ENCODE measurements at regions not wholly inside any gene's neighbourhood (a gene's known extent, or its start where the extent isn't known, plus 50 kb on each side); places are given as distances from the start of the nearest gene placed in this dataset.

DNA sequence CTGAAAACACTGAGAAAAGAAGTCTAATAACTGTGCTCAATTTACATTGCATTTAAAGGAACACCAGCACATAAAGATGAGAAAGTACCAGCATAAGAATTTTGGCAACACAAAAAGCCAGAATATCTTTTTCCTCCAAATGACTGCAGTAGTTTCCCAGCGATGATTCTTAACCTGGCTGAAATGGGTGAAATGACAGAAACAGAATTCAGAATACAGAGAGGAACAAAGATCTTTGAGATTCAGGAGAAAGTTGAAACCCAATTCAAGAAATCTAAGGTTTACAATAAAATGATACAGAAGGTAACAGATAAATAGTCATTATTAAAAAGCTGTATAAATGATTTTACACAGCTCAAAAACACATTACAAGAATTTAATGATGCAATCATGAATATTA is 197.0 kb upstream of the EYS start:
- TF ChIP-seq, protein P1, sequence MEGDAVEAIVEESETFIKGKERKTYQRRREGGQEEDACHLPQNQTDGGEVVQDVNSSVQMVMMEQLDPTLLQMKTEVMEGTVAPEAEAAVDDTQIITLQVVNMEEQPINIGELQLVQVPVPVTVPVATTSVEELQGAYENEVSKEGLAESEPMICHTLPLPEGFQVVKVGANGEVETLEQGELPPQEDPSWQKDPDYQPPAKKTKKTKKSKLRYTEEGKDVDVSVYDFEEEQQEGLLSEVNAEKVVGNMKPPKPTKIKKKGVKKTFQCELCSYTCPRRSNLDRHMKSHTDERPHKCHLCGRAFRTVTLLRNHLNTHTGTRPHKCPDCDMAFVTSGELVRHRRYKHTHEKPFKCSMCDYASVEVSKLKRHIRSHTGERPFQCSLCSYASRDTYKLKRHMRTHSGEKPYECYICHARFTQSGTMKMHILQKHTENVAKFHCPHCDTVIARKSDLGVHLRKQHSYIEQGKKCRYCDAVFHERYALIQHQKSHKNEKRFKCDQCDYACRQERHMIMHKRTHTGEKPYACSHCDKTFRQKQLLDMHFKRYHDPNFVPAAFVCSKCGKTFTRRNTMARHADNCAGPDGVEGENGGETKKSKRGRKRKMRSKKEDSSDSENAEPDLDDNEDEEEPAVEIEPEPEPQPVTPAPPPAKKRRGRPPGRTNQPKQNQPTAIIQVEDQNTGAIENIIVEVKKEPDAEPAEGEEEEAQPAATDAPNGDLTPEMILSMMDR (IDR thresholded peaks at IDR 0.05; ENCODE audit: borderline replicate concordance, extremely low read depth, low read length, poor library complexity, severe bottlenecking), result no peak
- no peak for TF ChIP-seq EZH2 (IDR thresholded peaks at IDR 0.05; ENCODE audit: borderline replicate concordance, low read depth, low read length, severe bottlenecking)
